H9 (cell line): ENCODE measurements at regions not wholly inside any gene's neighbourhood (a gene's known extent, or its start where the extent isn't known, plus 50 kb on each side); places are given as distances from the start of the nearest gene placed in this dataset.

Experiments used
- DNase-seq: peaks from one replicate; pipeline ENCODE4 v3.0.0-alpha.2; 2017
- H2AFZ ChIP-seq: one replicate; pipeline ENCODE4 v1.6.1; 2013; ENCODE audit warnings: mild to moderate bottlenecking, low read length, control low read depth, moderate library complexity
- H2AK5ac ChIP-seq: 2 replicates; pipeline ENCODE4 v1.6.1; 2013; ENCODE audit warnings: low read length, control low read depth, mixed read lengths; ENCODE audit not compliant: insufficient read length
- H2BK120ac ChIP-seq: one replicate; pipeline ENCODE4 v1.6.1; 2013; ENCODE audit warnings: low read depth, mild to moderate bottlenecking, low read length, control low read depth, inconsistent platforms; ENCODE audit not compliant: poor library complexity, severe bottlenecking
- H2BK12ac ChIP-seq: 2 replicates; pipeline ENCODE4 v1.6.1; 2013; ENCODE audit warnings: low read length, control low read depth, mixed read lengths, low read depth; ENCODE audit not compliant: insufficient read length
- H2BK15ac ChIP-seq: 2 replicates; pipeline ENCODE4 v1.6.1; 2013; ENCODE audit warnings: low read depth, low read length, control low read depth
- H2BK20ac ChIP-seq: one replicate; pipeline ENCODE4 v1.6.1; 2013; ENCODE audit warnings: low read depth, mild to moderate bottlenecking, low read length, control low read depth, inconsistent platforms; ENCODE audit not compliant: poor library complexity, severe bottlenecking
- H2BK5ac ChIP-seq: 2 replicates; pipeline ENCODE4 v1.6.1; 2013; ENCODE audit warnings: low read length, control low read depth, mixed read lengths; ENCODE audit not compliant: insufficient read length
- H3K14ac ChIP-seq: 2 replicates; pipeline ENCODE4 v1.6.1; 2013; ENCODE audit warnings: low read length, control low read depth; ENCODE audit not compliant: insufficient read depth
- H3K18ac ChIP-seq: 2 replicates; pipeline ENCODE4 v1.6.1; 2013; ENCODE audit warnings: low read depth, mild to moderate bottlenecking, mixed read lengths, low read length, control low read depth; ENCODE audit not compliant: insufficient read length
- H3K23ac ChIP-seq: 2 replicates; pipeline ENCODE4 v1.6.1; 2013; ENCODE audit warnings: low read length, control low read depth, mixed read lengths, low read depth; ENCODE audit not compliant: insufficient read length
- H3K23me2 ChIP-seq: 2 replicates; pipeline ENCODE4 v1.6.1; 2013; ENCODE audit warnings: low read depth, mild to moderate bottlenecking, mixed read lengths, low read length, control low read depth; ENCODE audit not compliant: insufficient read length, poor library complexity, severe bottlenecking
- H3K27ac ChIP-seq: 2 replicates; pipeline ENCODE4 v1.5.1; 2013; ENCODE audit warnings: low read length, control low read depth, mixed read lengths, low read depth; ENCODE audit not compliant: insufficient read length
- H3K27me3 ChIP-seq: 2 replicates; pipeline ENCODE4 v1.6.1; 2013; ENCODE audit warnings: low read length, control low read depth, inconsistent platforms; ENCODE audit not compliant: insufficient read depth
- H3K4ac ChIP-seq: 2 replicates; pipeline ENCODE4 v1.6.1; 2013; ENCODE audit warnings: low read depth, mild to moderate bottlenecking, control low read depth, inconsistent platforms, low read length, moderate library complexity
- H3K4me1 ChIP-seq: 2 replicates; pipeline ENCODE4 v1.6.1; 2013; ENCODE audit warnings: low read length, control low read depth, inconsistent platforms; ENCODE audit not compliant: insufficient read depth
- H3K4me2 ChIP-seq: 2 replicates; pipeline ENCODE4 v1.6.1; 2013; ENCODE audit warnings: low read length, control low read depth, mixed read lengths; ENCODE audit not compliant: insufficient read length, insufficient read depth
- H3K56ac ChIP-seq: 2 replicates; pipeline ENCODE4 v1.6.1; 2013; ENCODE audit warnings: low read depth, mild to moderate bottlenecking, mixed read lengths, low read length, control low read depth; ENCODE audit not compliant: insufficient read length
- H3K79me1 ChIP-seq: 2 replicates; pipeline ENCODE4 v1.6.1; 2013; ENCODE audit warnings: low read depth, mild to moderate bottlenecking, moderate library complexity, low read length, control low read depth, inconsistent platforms; ENCODE audit not compliant: insufficient read depth, poor library complexity, severe bottlenecking
- H3K79me2 ChIP-seq: 2 replicates; pipeline ENCODE4 v1.6.1; 2013; ENCODE audit warnings: low read length, control low read depth, inconsistent platforms; ENCODE audit not compliant: insufficient read depth
- H3K9ac ChIP-seq: 2 replicates; pipeline ENCODE4 v1.6.1; 2013; ENCODE audit warnings: low read length, control low read depth, mixed read lengths; ENCODE audit not compliant: insufficient read length; ENCODE audit errors: extremely low read depth
- H3K9me3 ChIP-seq: one replicate; pipeline ENCODE4 v1.6.1; 2013; ENCODE audit warnings: low read depth, low read length, inconsistent platforms; ENCODE audit not compliant: control insufficient read depth
- H3T11ph ChIP-seq: one replicate; pipeline ENCODE4 v1.6.1; 2013; ENCODE audit warnings: mild to moderate bottlenecking, low read length, control low read depth, inconsistent platforms
- H4K20me1 ChIP-seq: one replicate; pipeline ENCODE4 v1.6.1; 2013; ENCODE audit not compliant: control insufficient read depth, insufficient read length, insufficient read depth
- H4K5ac ChIP-seq: 2 replicates; pipeline ENCODE4 v1.6.1; 2013; ENCODE audit warnings: low read depth, mild to moderate bottlenecking, mixed read lengths, low read length, control low read depth; ENCODE audit not compliant: insufficient read length
- H4K8ac ChIP-seq: replicated peaks from 2 replicates; pipeline ENCODE4 v1.6.1; 2013; ENCODE audit warnings: low read length, control low read depth, mixed read lengths, low read depth; ENCODE audit not compliant: insufficient read length
- H4K91ac ChIP-seq: 2 replicates; pipeline ENCODE4 v1.6.1; 2013; ENCODE audit warnings: low read depth, mild to moderate bottlenecking, moderate library complexity, mixed read lengths, low read length, control low read depth; ENCODE audit not compliant: insufficient read length
- H3K27ac Mint-ChIP-seq, 3 experiments: 2 replicates in 2 of 3; 3 replicates in 1 of 3; pipeline ENCODE4 v1.8.0; 2020 to 2021; ENCODE audit warnings: mixed read lengths in 3 of 3, mild to moderate bottlenecking in 1 of 3, moderate library complexity in 1 of 3
- H3K27me3 Mint-ChIP-seq: 2 replicates; pipeline ENCODE4 v1.8.0; 2021; ENCODE audit warnings: low read depth, mild to moderate bottlenecking, moderate library complexity, mixed read lengths
- H3K36me3 Mint-ChIP-seq, 3 experiments: 2 replicates in 2 of 3; 3 replicates in 1 of 3; pipeline ENCODE4 v1.8.0; 2020 to 2021; ENCODE audit warnings: low read depth in 3 of 3, mixed read lengths in 3 of 3; ENCODE audit not compliant: insufficient read depth in 1 of 3
- H3K4me1 Mint-ChIP-seq, 2 experiments: 2 replicates each; pipeline ENCODE4 v1.8.0; 2020; ENCODE audit warnings: mixed read lengths in 2 of 2
- H3K4me3 Mint-ChIP-seq, 2 experiments: 2 replicates in 1 of 2; 3 replicates in 1 of 2; pipeline ENCODE4 v1.8.0; 2020 to 2021; ENCODE audit warnings: mild to moderate bottlenecking in 2 of 2, mixed read lengths in 2 of 2, moderate library complexity in 1 of 2
- H3K9me3 Mint-ChIP-seq, 2 experiments: 2 replicates in 1 of 2; 3 replicates in 1 of 2; pipeline ENCODE4 v1.8.0; 2020; ENCODE audit warnings: mild to moderate bottlenecking in 2 of 2, mixed read lengths in 2 of 2, moderate library complexity in 1 of 2
- CTCF ChIP-seq: fragments of 200-600 bp; sonication (generic); conservative IDR thresholded peaks from 3 replicates; pipeline ENCODE4 v1.8.0; 2021; ENCODE audit warnings: antibody characterized with exemption, mild to moderate bottlenecking
- WGBS: extraction: QIAGEN DNeasy Blood & Tissue Kit; methylation state at CpG from one replicate; pipeline ENCODE4 v1.1.7; 2013; ENCODE audit warnings: missing lambda C conversion rate, low lambda C conversion rate, mixed read lengths; ENCODE audit not compliant: insufficient read length; ENCODE audit errors: extremely low coverage; 5-methylcytosine and 5-hydroxymethylcytosine counted together

DNA sequence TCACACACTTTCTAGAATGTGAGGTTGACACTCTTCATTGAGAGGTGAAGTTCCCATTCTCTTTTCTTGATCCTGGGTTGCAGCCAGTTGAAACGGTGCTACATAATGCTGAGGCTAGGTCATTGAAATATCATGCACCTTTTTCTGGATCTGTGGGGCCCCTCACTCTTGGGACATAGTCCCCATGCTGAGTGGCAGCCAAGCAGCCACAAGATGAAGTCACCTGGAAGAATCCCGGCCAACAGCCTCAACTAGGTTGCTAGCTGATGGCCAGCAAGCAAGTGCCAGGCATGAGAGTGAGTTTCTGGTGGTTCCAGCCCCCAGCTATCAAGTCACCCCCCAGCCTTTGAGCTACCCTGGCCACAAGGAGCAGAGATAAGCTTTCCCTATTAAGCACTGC lies 148.5 kb upstream of the TSHZ3 start:
- no CpG with 5 or more reads among the region's 2 CpGs for WGBS

More for the DNA sequence above, 148.5 kb upstream of the TSHZ3 start:
- H4K91ac ChIP-seq = no peak overlapping the region
- H3K36me3 Mint-ChIP-seq = no peaks in the 10 kb centered on the region
- no peak overlapping the region for H3K27ac ChIP-seq
- no peak overlapping the region for H2BK20ac ChIP-seq
- H3K56ac ChIP-seq = no peak overlapping the region
- H4K5ac ChIP-seq = no peak overlapping the region
- no peak overlapping the region for H3K18ac ChIP-seq
- no peaks in the 10 kb centered on the region for H4K20me1 ChIP-seq
- no peak for DNase-seq
- no peaks in the 10 kb centered on the region; a peak in 1 of 4 replicates for H3K4me1 Mint-ChIP-seq
- H2AK5ac ChIP-seq = no peak overlapping the region
- H2BK5ac ChIP-seq = no peak overlapping the region
- H3K14ac ChIP-seq = no peak overlapping the region
- H2BK12ac ChIP-seq = no peak overlapping the region
- H3K27me3 Mint-ChIP-seq = no peaks in the 10 kb centered on the region; the same call in none of the 2 replicates
- H3K27ac Mint-ChIP-seq = peak overlapping the region in 1 of 3 experiments; percentile 63; a peak in 1 of 7 replicates
- H3K4me3 Mint-ChIP-seq = no peak overlapping the region
- H3K9ac ChIP-seq = no peak overlapping the region
- no peak overlapping the region for H3T11ph ChIP-seq
- H2BK15ac ChIP-seq = no peak overlapping the region
- no peak overlapping the region for H3K23ac ChIP-seq
- no peak overlapping the region for H3K4me2 ChIP-seq
- H3K4me1 ChIP-seq = no peaks in the 10 kb centered on the region
- H3K27me3 ChIP-seq = no peaks in the 10 kb centered on the region
- no peaks in the 10 kb centered on the region for H3K9me3 ChIP-seq
- no peak overlapping the region for H2BK120ac ChIP-seq
- H3K4ac ChIP-seq = no peak overlapping the region
- H3K23me2 ChIP-seq = no peaks in the 10 kb centered on the region
- no peak overlapping the region for H4K8ac ChIP-seq
- H3K9me3 Mint-ChIP-seq = no peaks in the 10 kb centered on the region
- no peaks in the 10 kb centered on the region for H3K79me2 ChIP-seq
- TF ChIP-seq CTCF = no peak
- H3K79me1 ChIP-seq = no peaks in the 10 kb centered on the region
- H2AFZ ChIP-seq = no peak overlapping the region
